Astrocyte of the spinal cord (primary cell): ENCODE measurements at regions not wholly inside any gene's neighbourhood (a gene's known extent, or its start where the extent isn't known, plus 50 kb on each side); places are given as distances from the start of the nearest gene placed in this dataset.

Experiments
- DNase-seq: peaks from one replicate; pipeline ENCODE4 v3.0.0; 2011; ENCODE audit warnings: low read depth, low spot score
- H3K4me3 ChIP-seq: 2 replicates; pipeline ENCODE4 v1.5.1; 2011; ENCODE audit warnings: low read depth, mild to moderate bottlenecking, low read length, moderate library complexity
- in situ Hi-C: cut with HindIII; loops from 2 replicates; pipeline ENCODE4 v1.10.0; 2017; ENCODE audit warnings: low sequenced_read_pairs
- TF ChIP-seq, protein P1 (sequence below): IDR thresholded peaks from 2 replicates; pipeline ENCODE4 v1.5.1; 2012; ENCODE audit warnings: low read depth, mild to moderate bottlenecking, low read length, inconsistent platforms

DNA sequence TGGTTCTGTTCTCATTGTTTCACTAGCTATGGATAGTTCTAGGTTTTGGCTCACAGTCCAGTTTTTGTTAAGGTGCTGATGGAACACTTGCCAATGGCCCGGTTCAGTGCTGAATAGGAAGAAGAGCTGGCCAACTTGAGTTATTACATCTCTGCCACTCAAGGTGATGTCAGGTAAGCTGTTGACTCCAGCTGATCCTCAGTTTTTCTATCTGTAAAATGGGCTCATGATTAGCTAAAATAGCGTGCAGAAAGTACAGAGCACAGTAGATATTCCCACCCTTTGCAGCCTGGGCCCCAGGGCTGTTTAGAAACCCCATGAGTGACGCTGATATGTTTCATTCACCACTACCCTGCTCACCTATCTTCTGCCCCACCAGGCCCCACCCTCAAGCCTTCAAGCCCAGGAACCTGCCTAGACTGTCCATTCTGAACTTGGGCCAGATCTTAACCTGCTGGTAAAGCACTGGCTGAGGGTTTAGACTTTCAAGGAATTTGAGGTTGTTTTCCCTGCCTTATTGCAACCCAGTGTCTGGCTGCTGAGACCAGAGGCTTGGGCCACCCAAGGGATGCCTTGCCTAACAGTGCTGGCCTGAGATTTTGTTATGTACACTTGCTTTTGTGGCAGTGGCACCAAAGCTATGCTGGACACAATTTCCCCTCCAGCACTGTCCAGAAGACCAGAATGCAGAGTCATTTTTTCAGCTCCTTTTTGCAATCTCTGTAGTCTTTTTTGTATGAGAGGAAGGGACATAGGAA is 378.2 kb upstream of the ZMIZ1 start:
- TF ChIP-seq, protein P1, sequence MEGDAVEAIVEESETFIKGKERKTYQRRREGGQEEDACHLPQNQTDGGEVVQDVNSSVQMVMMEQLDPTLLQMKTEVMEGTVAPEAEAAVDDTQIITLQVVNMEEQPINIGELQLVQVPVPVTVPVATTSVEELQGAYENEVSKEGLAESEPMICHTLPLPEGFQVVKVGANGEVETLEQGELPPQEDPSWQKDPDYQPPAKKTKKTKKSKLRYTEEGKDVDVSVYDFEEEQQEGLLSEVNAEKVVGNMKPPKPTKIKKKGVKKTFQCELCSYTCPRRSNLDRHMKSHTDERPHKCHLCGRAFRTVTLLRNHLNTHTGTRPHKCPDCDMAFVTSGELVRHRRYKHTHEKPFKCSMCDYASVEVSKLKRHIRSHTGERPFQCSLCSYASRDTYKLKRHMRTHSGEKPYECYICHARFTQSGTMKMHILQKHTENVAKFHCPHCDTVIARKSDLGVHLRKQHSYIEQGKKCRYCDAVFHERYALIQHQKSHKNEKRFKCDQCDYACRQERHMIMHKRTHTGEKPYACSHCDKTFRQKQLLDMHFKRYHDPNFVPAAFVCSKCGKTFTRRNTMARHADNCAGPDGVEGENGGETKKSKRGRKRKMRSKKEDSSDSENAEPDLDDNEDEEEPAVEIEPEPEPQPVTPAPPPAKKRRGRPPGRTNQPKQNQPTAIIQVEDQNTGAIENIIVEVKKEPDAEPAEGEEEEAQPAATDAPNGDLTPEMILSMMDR: no peak
- no peak for DNase-seq
- in situ Hi-C loops: no loop called here
- H3K4me3 ChIP-seq: no peak overlapping the region

DNA sequence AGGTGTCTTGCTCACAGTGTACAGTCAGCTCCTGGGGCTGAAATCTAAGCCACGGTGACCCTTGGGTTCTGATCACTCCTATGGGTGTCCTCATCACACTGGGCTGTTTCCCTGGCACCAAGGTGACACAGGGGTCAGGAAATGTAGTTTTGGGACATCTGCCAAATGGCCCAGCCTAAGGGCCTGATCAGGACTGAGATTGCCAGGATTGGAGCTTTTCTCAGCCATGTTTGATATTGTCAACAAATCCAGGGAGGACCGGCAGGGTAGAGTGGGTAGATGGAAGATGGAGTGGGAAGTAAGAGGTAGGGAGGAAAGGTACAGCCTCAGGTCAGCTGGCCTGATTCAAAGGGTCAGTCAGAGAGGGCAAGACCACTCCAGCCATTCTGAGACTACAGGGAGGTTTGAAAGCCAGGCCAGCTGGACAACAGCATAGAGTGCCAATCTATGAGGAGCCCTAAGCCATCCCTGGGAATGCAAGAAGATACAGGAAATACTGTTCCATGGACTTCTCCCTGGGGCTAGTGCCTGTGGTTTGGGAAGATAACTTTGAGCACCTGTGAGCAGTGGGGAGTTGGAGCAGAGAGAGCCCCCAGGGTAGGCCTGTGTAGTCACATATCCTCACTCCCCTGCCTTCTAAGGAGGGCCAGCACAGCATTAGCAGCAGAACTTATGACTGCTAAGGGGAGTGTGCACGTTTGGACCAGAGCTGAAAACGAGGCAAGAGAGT is 377.3 kb upstream of the ZMIZ1 start:
- TF ChIP-seq, protein P1: no peak
- in situ Hi-C loops: no loop called here
- DNase-seq: no peak

DNA sequence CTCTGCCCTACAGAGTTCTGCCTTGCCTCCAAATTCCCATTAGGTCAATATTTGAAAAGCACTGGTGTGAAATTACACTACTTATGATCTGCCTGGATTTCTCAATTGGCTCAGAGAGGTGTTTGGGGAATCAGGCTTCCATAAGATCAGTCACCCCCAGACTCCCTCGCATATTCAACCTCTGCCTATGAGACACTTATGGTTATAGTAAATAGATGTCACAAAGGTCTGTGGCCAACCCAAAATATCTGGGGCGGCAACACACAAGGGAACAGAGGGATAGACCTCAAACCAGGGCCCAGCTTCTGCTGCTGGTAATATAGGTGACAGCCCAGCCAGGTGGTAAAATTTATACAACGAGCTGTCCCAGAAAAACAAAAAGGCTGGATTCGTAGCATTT is 376.7 kb upstream of the ZMIZ1 start:
- in situ Hi-C loops: no loop called here
- no peak for DNase-seq
- no peak overlapping the region for H3K4me3 ChIP-seq
- TF ChIP-seq, protein P1: no peak

More for the DNA sequence above, 377.3 kb upstream of the ZMIZ1 start:
- no peak overlapping the region for H3K4me3 ChIP-seq

DNA sequence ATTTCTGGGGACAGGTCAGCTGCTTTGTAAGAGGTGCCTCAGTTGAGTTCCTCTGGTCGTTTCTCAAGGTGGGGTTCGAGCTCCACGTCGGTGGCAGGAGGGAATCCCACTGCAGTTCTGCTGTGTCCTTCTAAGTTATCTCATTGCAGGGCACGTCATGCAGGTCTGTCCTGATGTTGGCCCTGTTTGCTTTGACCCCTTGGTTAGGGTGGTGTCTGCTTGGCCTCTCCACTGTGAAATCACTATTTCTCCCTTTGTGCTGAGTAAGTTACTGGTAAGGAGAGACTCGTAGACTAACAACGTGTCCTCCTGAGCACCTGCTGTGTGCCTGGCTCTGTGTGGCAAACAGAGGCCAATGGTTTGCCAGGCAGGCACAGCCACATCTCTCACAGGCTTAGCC is 372.9 kb upstream of the ZMIZ1 start:
- TF ChIP-seq, protein P1: no peak
- DNase-seq: no peak
- H3K4me3 ChIP-seq: no peak overlapping the region
- in situ Hi-C loops: no loop called here

DNA sequence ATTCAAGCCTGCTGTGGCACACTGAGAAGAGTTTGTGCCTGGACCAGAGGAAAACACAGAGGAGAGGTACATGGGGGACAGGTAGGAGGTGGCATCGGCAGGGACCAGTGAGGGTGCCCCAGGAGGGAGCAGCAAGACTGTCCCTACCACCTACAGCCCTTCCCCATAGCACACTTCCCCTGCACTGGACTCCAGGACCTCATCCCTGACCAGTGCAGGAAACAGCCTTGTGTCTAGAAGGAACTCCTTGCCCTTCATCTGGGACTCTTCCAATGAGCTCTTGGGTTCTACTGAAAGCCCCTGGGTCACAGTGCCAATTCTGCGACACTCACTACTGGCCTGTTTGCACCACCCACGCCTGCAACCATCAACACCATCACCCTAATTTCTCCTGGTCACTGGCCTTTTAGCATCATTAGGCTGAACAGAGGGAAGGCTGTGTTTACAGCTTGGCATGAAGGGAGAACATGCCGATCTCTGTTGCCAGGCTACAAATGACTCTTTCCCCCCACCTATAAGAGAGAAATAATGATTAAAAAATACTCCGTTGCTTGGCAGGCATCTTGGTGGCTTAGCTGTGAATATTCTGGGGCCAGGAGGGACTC is 371.9 kb upstream of the ZMIZ1 start:
- no peak overlapping the region for H3K4me3 ChIP-seq
- TF ChIP-seq, protein P1: no peak
- in situ Hi-C loops: no loop called here
- no peak for DNase-seq

DNA sequence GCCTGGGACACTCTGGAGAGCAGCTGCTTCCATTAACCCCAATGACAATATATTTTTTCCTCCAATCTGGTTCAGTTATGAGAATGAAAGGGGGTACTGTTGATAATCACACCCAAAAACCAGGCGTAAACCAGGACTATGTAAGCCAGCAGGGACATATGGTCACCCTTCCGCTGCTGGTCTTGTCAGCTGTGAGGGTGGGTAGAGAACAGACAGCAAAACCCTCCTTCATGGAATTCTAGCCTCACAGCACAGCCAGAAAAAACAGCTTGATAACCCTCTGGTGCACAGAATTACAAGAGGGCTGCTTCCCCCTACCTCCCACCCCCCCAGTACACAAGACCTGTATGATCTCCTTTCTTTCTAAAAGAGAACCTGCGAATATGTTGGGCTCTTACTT is 368.8 kb upstream of the ZMIZ1 start:
- no peak overlapping the region for H3K4me3 ChIP-seq
- DNase-seq: no peak
- TF ChIP-seq, protein P1: no peak
- in situ Hi-C loops: no loop called here
